GM12878 (cell line): ENCODE measurements at regions not wholly inside any gene's neighbourhood (a gene's known extent, or its start where the extent isn't known, plus 50 kb on each side); places are given as distances from the start of the nearest gene placed in this dataset.

Source experiments
- ATAC-seq: fragments of 200-7000 bp; cut with Tn5 transposase; 3 replicates; pipeline ENCODE4 v1.9.1; 2020; ENCODE audit warnings: mild to moderate bottlenecking, moderate library complexity
- BruUV-seq: library from RNA; stranded (reverse); fragments of 400-500 nt; replicated peaks from 2 replicates; lab custom pipeline; 2021; lab: Mats Ljungman, UMichigan
- CTCF ChIA-PET: fragments of 300-600 bp; sonication (Branson Sonifier 250); formaldehyde crosslinking; extraction: SDS; loops from one replicate; lab custom pipeline; 2021; ENCODE audit warnings: inconsistent platforms; lab: Yijun Ruan, JAX
- POLR2A ChIA-PET: fragments of 350-600 bp; formaldehyde crosslinking; extraction: SDS; loops from one replicate; lab custom pipeline; 2021; ENCODE audit warnings: inconsistent platforms; lab: Charles Lee
- RAD21 ChIA-PET: fragments of 300-600 bp; sonication (Branson Sonifier 250); formaldehyde crosslinking; loops from one replicate; lab custom pipeline; 2023; ENCODE audit warnings: antibody characterized with exemption; ENCODE audit not compliant: unreplicated experiment; lab: Charles Lee
- SMC1A ChIA-PET: fragments of 300-600 bp; sonication (Branson Sonifier 250); formaldehyde crosslinking; loops from one replicate; lab custom pipeline; 2023; ENCODE audit not compliant: unreplicated experiment, uncharacterized antibody; lab: Charles Lee
- DNase-seq: peaks from one replicate; pipeline ENCODE4 v3.0.0-alpha.2; 2011; ENCODE audit warnings: low read depth, low spot score
- FAIRE-seq: peaks from 3 replicates; lab custom pipeline; 2011; peaks lifted over from hg19 to GRCh38; lab: Jason Lieb, UNC
- H2AFZ ChIP-seq: 2 replicates; pipeline ENCODE4 v1.6.0; 2011; ENCODE audit warnings: low read depth, low read length, control low read depth; ENCODE audit not compliant: control insufficient read depth
- H3K27ac ChIP-seq: 2 replicates; pipeline ENCODE4 v1.5.1; 2011; ENCODE audit warnings: control low read depth; ENCODE audit not compliant: control insufficient read depth, insufficient read depth
- H3K27me3 ChIP-seq, 2 experiments: replicated peaks in 1 of 2; 2 replicates each; pipeline versions ENCODE4 v1.6.0 to v1.6.1; 2011; ENCODE audit warnings: low read length in 1 of 2; ENCODE audit not compliant: control insufficient read depth in 2 of 2, insufficient read depth in 2 of 2
- H3K36me3 ChIP-seq, 2 experiments: 2 replicates each; pipeline ENCODE4 v1.5.1; 2011; ENCODE audit warnings: low read length in 1 of 2; ENCODE audit not compliant: control insufficient read depth in 2 of 2, insufficient read depth in 2 of 2
- H3K4me1 ChIP-seq: 2 replicates; pipeline ENCODE4 v1.6.1; 2011; ENCODE audit warnings: mild to moderate bottlenecking, low read length, moderate library complexity, mixed read lengths; ENCODE audit not compliant: control insufficient read depth, insufficient read depth
- H3K4me2 ChIP-seq: 2 replicates; pipeline ENCODE4 v1.6.0; 2011; ENCODE audit warnings: control low read depth; ENCODE audit not compliant: control insufficient read depth, insufficient read depth
- H3K4me3 ChIP-seq: fragments of 200-600 bp; sonication (generic); 2 replicates; pipeline ENCODE4 v1.5.1; 2016
- H3K79me2 ChIP-seq: 2 replicates; pipeline ENCODE4 v1.6.0; 2011; ENCODE audit warnings: low read length; ENCODE audit not compliant: control insufficient read depth, insufficient read depth
- H3K9ac ChIP-seq: 2 replicates; pipeline ENCODE4 v1.8.0; 2011; ENCODE audit warnings: low read length, control low read depth, mixed read lengths; ENCODE audit not compliant: control insufficient read depth, insufficient read depth
- H3K9me3 ChIP-seq: replicated peaks from 3 replicates; pipeline ENCODE4 v1.5.1; 2011; ENCODE audit warnings: mild to moderate bottlenecking, low read length; ENCODE audit not compliant: control insufficient read depth, insufficient read depth
- H4K20me1 ChIP-seq: 2 replicates; pipeline ENCODE4 v1.6.0; 2011; ENCODE audit not compliant: control insufficient read depth, insufficient read depth
- LARP7 ChIP-seq: fragments of 450-650 bp; IDR thresholded peaks from 2 replicates; pipeline ENCODE4 v1.6.1; 2017; ENCODE audit warnings: mild to moderate bottlenecking
- ZBED1 ChIP-seq: IDR thresholded peaks from 2 replicates; pipeline ENCODE4 v1.6.1; 2016; ENCODE audit warnings: borderline replicate concordance
- WGBS: methylation state at CpG from one replicate; pipeline ENCODE4 v1.1.6; 2016; ENCODE audit warnings: low lambda C conversion rate; ENCODE audit not compliant: insufficient replicate concordance, insufficient coverage; ENCODE audit errors: missing lambda C conversion rate; 5-methylcytosine and 5-hydroxymethylcytosine counted together
- in situ Hi-C: fragments of 300-500 bp; cut with MboI; formaldehyde crosslinking; loops from 9 replicates; pipeline ENCODE4 v1.14.3; 2018; ENCODE audit warnings: mixed read lengths
- intact Hi-C: fragments of 100-400 bp; cut with micrococcal nuclease; formaldehyde crosslinking; loops from one replicate; pipeline ENCODE4 v1.14.2; 2022; ENCODE audit not compliant: unreplicated experiment
- TF ChIP-seq, protein P1 (sequence below): fragments of 450-650 bp; IDR thresholded peaks from 2 replicates; pipeline ENCODE4 v1.6.1; 2017; ENCODE audit warnings: mild to moderate bottlenecking, low read depth, inconsistent platforms; ENCODE audit not compliant: poor library complexity, severe bottlenecking

DNA sequence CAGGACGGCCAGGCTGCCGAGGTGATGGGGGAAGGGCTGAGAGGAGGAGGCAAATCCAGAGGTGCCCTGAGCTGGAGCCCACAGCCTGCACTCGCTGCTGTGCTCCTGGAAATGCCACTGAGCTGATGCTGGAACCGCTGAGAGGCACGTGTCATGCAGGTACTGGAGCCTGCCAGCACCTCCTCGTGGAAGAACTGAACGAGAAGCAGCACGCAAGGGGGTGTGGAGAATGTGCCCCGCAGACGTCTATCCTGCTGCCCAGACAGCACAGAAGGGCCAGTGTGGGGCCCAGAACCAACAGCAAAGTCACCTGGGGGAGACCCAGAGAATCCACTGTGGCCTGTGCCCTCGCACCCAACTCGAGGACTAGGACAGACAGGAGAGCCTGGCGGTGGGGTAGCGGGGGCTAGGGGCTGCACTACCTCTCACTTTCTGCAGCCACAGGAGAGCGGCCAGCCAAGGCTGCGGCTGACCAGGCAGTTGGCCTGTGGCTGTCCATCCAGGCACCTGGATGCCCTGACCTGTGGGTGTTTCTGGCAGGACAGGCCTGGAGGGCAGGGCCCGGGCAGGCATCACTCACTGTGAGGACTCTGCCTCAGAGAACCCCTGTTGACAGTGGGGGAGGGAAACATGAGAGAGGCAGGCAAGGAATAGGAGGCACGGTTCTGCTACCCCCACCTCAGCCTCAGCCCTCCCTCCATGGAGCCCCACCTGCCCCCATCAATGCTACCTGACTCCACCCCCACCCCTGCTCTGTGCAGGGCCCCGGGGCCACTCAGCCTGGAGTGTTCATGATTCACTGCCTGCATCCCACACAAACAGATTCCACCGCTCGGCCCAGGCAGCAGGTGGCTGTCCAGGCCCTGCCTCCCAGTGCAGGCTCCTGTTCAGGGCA is 213.1 kb downstream of the TBC1D2B start:
- ATAC-seq = 0 out of 3 replicates have a peak, but pooled peaks have one; percentile 16

More for the DNA sequence above, 213.1 kb downstream of the TBC1D2B start:
- no peaks in the 10 kb centered on the region for H3K9me3 ChIP-seq
- ChIA-PET POLR2A (no interaction called here), SMC1A (no interaction called here), RAD21 (no interaction called here), CTCF (interaction anchor here (0.6 to 1.5 kb wide), 2 partner anchors 36 to 841 kb away, joined by 3 to 5 read pairs; no protein-coding TSS in a partner anchor)
- FAIRE-seq = no peak
- H3K27ac ChIP-seq = no peak overlapping the region
- no peak overlapping the region for H3K4me2 ChIP-seq
- TF ChIP-seq ZBED1 (no peak), LARP7 (no peak)
- TF ChIP-seq, protein P1, sequence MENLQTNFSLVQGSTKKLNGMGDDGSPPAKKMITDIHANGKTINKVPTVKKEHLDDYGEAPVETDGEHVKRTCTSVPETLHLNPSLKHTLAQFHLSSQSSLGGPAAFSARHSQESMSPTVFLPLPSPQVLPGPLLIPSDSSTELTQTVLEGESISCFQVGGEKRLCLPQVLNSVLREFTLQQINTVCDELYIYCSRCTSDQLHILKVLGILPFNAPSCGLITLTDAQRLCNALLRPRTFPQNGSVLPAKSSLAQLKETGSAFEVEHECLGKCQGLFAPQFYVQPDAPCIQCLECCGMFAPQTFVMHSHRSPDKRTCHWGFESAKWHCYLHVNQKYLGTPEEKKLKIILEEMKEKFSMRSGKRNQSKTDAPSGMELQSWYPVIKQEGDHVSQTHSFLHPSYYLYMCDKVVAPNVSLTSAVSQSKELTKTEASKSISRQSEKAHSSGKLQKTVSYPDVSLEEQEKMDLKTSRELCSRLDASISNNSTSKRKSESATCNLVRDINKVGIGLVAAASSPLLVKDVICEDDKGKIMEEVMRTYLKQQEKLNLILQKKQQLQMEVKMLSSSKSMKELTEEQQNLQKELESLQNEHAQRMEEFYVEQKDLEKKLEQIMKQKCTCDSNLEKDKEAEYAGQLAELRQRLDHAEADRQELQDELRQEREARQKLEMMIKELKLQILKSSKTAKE = no peak
- 17% methylated on average over 21 of the region's 21 CpGs for WGBS
- H3K4me3 ChIP-seq = no peak overlapping the region
- H3K79me2 ChIP-seq = no peaks in the 10 kb centered on the region
- BruUV-seq = no TSS peak
- H3K9ac ChIP-seq = no peak overlapping the region
- in situ Hi-C loops (no loop called here), intact Hi-C loops (no loop called here)
- peaks cover 0 to 2% of the 10 kb centered on the region in 2 experiments; a peak in 3 of 4 replicates for H3K27me3 ChIP-seq
- no peak overlapping the region for H2AFZ ChIP-seq
- no peaks in the 10 kb centered on the region for H3K4me1 ChIP-seq
- no peak for DNase-seq
- H3K36me3 ChIP-seq = no peaks in the 10 kb centered on the region
- no peaks in the 10 kb centered on the region for H4K20me1 ChIP-seq
